Upper lobe of right lung (tissue), 1 donor: ENCODE measurements at regions not wholly inside any gene's neighbourhood (a gene's known extent, or its start where the extent isn't known, plus 50 kb on each side); places are given as distances from the start of the nearest gene placed in this dataset.

Experiments used
- ATAC-seq: fragments of 200-7000 bp; cut with Tn5 transposase; one replicate; pipeline ENCODE4 v1.9.1; 2020; ENCODE audit warnings: mild to moderate bottlenecking, moderate library complexity
- DNase-seq: peaks from one replicate; pipeline ENCODE4 v3.0.0-alpha.2; 2020
- H3K27ac ChIP-seq: fragments of 200-600 bp; one replicate; pipeline ENCODE4 v1.8.0; 2022
- H3K27me3 ChIP-seq: fragments of 200-600 bp; one replicate; pipeline ENCODE4 v1.8.0; 2022; ENCODE audit warnings: mild to moderate bottlenecking
- H3K36me3 ChIP-seq: fragments of 200-600 bp; one replicate; pipeline ENCODE4 v1.8.0; 2022
- H3K4me1 ChIP-seq: fragments of 200-600 bp; one replicate; pipeline ENCODE4 v1.8.0; 2022
- H3K4me3 ChIP-seq: fragments of 200-600 bp; one replicate; pipeline ENCODE4 v1.8.0; 2022; ENCODE audit warnings: mild to moderate bottlenecking
- H3K9me3 ChIP-seq: fragments of 200-600 bp; one replicate; pipeline ENCODE4 v1.8.0; 2022
- CTCF ChIP-seq: fragments of 200-600 bp; IDR thresholded peaks from one replicate; pipeline ENCODE4 v1.8.0; 2022; ENCODE audit warnings: antibody characterized with exemption
- intact Hi-C: fragments of 100-400 bp; cut with DNase I; formaldehyde crosslinking; loops from one replicate; pipeline ENCODE4 v1.11.0; 2022
- donor health status: DM: no; HTN: yes; CAD: no; lungs with severe emphysema.

GRCh38 chr2:58714238-58714637 is 473.1 kb upstream of the FANCL start:
- ATAC-seq = no peak
- Histone ChIP-seq H3K4me1 (no peaks in the 10 kb centered on the region), H3K27me3 (no peaks in the 10 kb centered on the region), H3K27ac (no peak overlapping the region), H3K4me3 (no peak overlapping the region), H3K9me3 (no peaks in the 10 kb centered on the region), H3K36me3 (no peaks in the 10 kb centered on the region)
- no peak for TF ChIP-seq CTCF
- DNase-seq = no peak
- intact Hi-C loops = no loop called here

- TF ChIP-seq CTCF = no peak
- Histone ChIP-seq H3K27ac (no peak overlapping the region), H3K4me3 (no peak overlapping the region), H3K36me3 (no peaks in the 10 kb centered on the region), H3K9me3 (no peaks in the 10 kb centered on the region), H3K27me3 (no peaks in the 10 kb centered on the region), H3K4me1 (no peaks in the 10 kb centered on the region)
- DNase-seq (no peak), ATAC-seq (no peak)
- intact Hi-C loops = no loop called here
These were observed 469.7 kb upstream of the FANCL start for GRCh38 chr2:58710795-58711279.

GRCh38 chr2:58709687-58710354 is 468.7 kb upstream of the FANCL start:
- intact Hi-C loops = no loop called here

GRCh38 chr2:58709274-58709673 is 468.1 kb upstream of the FANCL start:
- H3K4me1 ChIP-seq = no peaks in the 10 kb centered on the region
- H3K36me3 ChIP-seq = no peaks in the 10 kb centered on the region
- no peak overlapping the region for H3K4me3 ChIP-seq
- TF ChIP-seq CTCF = no peak
- DNase-seq (no peak), ATAC-seq (no peak)
- H3K27me3 ChIP-seq = no peaks in the 10 kb centered on the region
- H3K9me3 ChIP-seq = no peaks in the 10 kb centered on the region
- intact Hi-C loops = no loop called here
- no peak overlapping the region for H3K27ac ChIP-seq

More at GRCh38 chr2:58709687-58710354, 468.7 kb upstream of the FANCL start:
- H3K4me3 ChIP-seq = no peak overlapping the region
- ATAC-seq = no peak
- no peaks in the 10 kb centered on the region for H3K27me3 ChIP-seq
- TF ChIP-seq CTCF = no peak
- no peak overlapping the region for H3K27ac ChIP-seq
- no peaks in the 10 kb centered on the region for H3K9me3 ChIP-seq
- no peaks in the 10 kb centered on the region for H3K4me1 ChIP-seq
- H3K36me3 ChIP-seq = no peaks in the 10 kb centered on the region
- DNase-seq = no peak

GRCh38 chr2:58708565-58708964 is 467.4 kb upstream of the FANCL start:
- DNase-seq (no peak), ATAC-seq (no peak)
- no peaks in the 10 kb centered on the region for H3K36me3 ChIP-seq
- TF ChIP-seq CTCF = no peak
- H3K4me3 ChIP-seq = no peak overlapping the region
- H3K4me1 ChIP-seq = no peaks in the 10 kb centered on the region
- no peak overlapping the region for H3K27ac ChIP-seq
- H3K9me3 ChIP-seq = no peaks in the 10 kb centered on the region
- H3K27me3 ChIP-seq = no peaks in the 10 kb centered on the region
- intact Hi-C loops = no loop called here
